Activated T-cell treated with anti-CD3 and anti-CD28 coated beads, Interleukin-2, amount 50 U/mL, for 72 hours (primary cell): ENCODE measurements at regions not wholly inside any gene's neighbourhood (a gene's known extent, or its start where the extent isn't known, plus 50 kb on each side); places are given as distances from the start of the nearest gene placed in this dataset.

Experiments
- ATAC-seq, 2 donors: fragments of 150-1000 bp; cut with Tn5 transposase; replicated peaks in 1 of 2; 2 replicates each; pipeline ENCODE4 v1.10.0; 2021; ENCODE audit warnings: moderate library complexity in 2 of 2, mild to moderate bottlenecking in 1 of 2
- DNase-seq, 2 donors: peaks; one replicate each; pipeline ENCODE4 v3.0.0; 2021 to 2022; ENCODE audit warnings: mixed read lengths in 1 of 2
- H3K27ac Mint-ChIP-seq: one replicate; pipeline ENCODE4 v1.8.0; 2022; ENCODE audit warnings: mild to moderate bottlenecking, moderate library complexity, mixed read lengths
- H3K27me3 Mint-ChIP-seq: one replicate; pipeline ENCODE4 v1.8.0; 2022; ENCODE audit warnings: low read depth, mixed read lengths
- H3K36me3 Mint-ChIP-seq, 2 donors: one replicate each; pipeline ENCODE4 v1.8.0; 2022; ENCODE audit warnings: mixed read lengths in 2 of 2, mild to moderate bottlenecking in 1 of 2; ENCODE audit not compliant: insufficient read depth in 2 of 2
- H3K4me1 Mint-ChIP-seq: one replicate; pipeline ENCODE4 v1.8.0; 2022; ENCODE audit warnings: low read depth, mixed read lengths
- H3K4me3 Mint-ChIP-seq, 2 donors: one replicate each; pipeline ENCODE4 v1.8.0; 2022; ENCODE audit warnings: mild to moderate bottlenecking in 2 of 2, mixed read lengths in 2 of 2, moderate library complexity in 2 of 2
- H3K9me3 Mint-ChIP-seq, 2 donors: one replicate each; pipeline ENCODE4 v1.8.0; 2022; ENCODE audit warnings: mixed read lengths in 2 of 2

- H3K27ac Mint-ChIP-seq, result no peak overlapping the region
Observed at GRCh38 chr11:19536131-19536530, 176.5 kb upstream of the NAV2 start.

GRCh38 chr11:19530505-19530904 is 182.1 kb upstream of the NAV2 start:
- ATAC-seq, result no peak
- Mint-ChIP-seq H3K27me3 (peaks cover 21% of the 10 kb centered on the region), H3K4me3 (no peak overlapping the region), H3K9me3 (peaks cover 0 to 5% of the 10 kb centered on the region in 2 donors), H3K27ac (no peak overlapping the region), H3K4me1 (no peaks in the 10 kb centered on the region), H3K36me3 (no peaks in the 10 kb centered on the region)
- no peak for DNase-seq

More at GRCh38 chr11:19536131-19536530, 176.5 kb upstream of the NAV2 start:
- ATAC-seq, result no peak
- no peak for DNase-seq
- no peaks in the 10 kb centered on the region for H3K36me3 Mint-ChIP-seq
- peaks cover 26% of the 10 kb centered on the region for H3K27me3 Mint-ChIP-seq
- no peaks in the 10 kb centered on the region for H3K4me1 Mint-ChIP-seq
- peaks cover 0 to 3% of the 10 kb centered on the region in 2 donors for H3K9me3 Mint-ChIP-seq
- H3K4me3 Mint-ChIP-seq, result no peak overlapping the region

- DNase-seq (no peak), ATAC-seq (no peak)
- peaks cover 14% of the 10 kb centered on the region for H3K27me3 Mint-ChIP-seq
- H3K4me1 Mint-ChIP-seq, result no peaks in the 10 kb centered on the region
- H3K4me3 Mint-ChIP-seq, result no peak overlapping the region
- no peak overlapping the region for H3K27ac Mint-ChIP-seq
- peaks cover 0 to 2% of the 10 kb centered on the region in 2 donors for H3K9me3 Mint-ChIP-seq
- no peaks in the 10 kb centered on the region for H3K36me3 Mint-ChIP-seq
Observed at GRCh38 chr11:19526119-19526518, 186.5 kb upstream of the NAV2 start.

GRCh38 chr11:19525714-19526113 is 186.9 kb upstream of the NAV2 start:
- Mint-ChIP-seq H3K27ac (no peak overlapping the region), H3K9me3 (peaks cover 0 to 2% of the 10 kb centered on the region in 2 donors), H3K27me3 (peaks cover 14% of the 10 kb centered on the region), H3K36me3 (no peaks in the 10 kb centered on the region), H3K4me3 (no peak overlapping the region), H3K4me1 (no peaks in the 10 kb centered on the region)
- no peak for ATAC-seq
- DNase-seq, result no peak

- ATAC-seq (no peak), DNase-seq (no peak)
- Mint-ChIP-seq H3K36me3 (no peaks in the 10 kb centered on the region), H3K27me3 (peaks cover 14% of the 10 kb centered on the region), H3K4me3 (no peak overlapping the region), H3K9me3 (peaks cover 0 to 2% of the 10 kb centered on the region in 2 donors), H3K27ac (no peak overlapping the region), H3K4me1 (no peaks in the 10 kb centered on the region)
Observed at GRCh38 chr11:19525276-19525675, 187.4 kb upstream of the NAV2 start.

GRCh38 chr11:19524171-19524671 is 188.4 kb upstream of the NAV2 start:
- Mint-ChIP-seq H3K4me3 (no peak overlapping the region), H3K9me3 (peaks cover 0 to 2% of the 10 kb centered on the region in 2 donors), H3K36me3 (no peaks in the 10 kb centered on the region), H3K4me1 (no peaks in the 10 kb centered on the region), H3K27me3 (peaks cover 14% of the 10 kb centered on the region), H3K27ac (no peak overlapping the region)
- DNase-seq (no peak), ATAC-seq (no peak)

GRCh38 chr11:19520681-19521080 is 192.0 kb upstream of the NAV2 start:
- ATAC-seq, result no peak
- H3K4me3 Mint-ChIP-seq, result no peak overlapping the region
- no peak overlapping the region for H3K27ac Mint-ChIP-seq
- H3K4me1 Mint-ChIP-seq, result no peaks in the 10 kb centered on the region
- no peak for DNase-seq
- no peaks in the 10 kb centered on the region for H3K9me3 Mint-ChIP-seq
- H3K27me3 Mint-ChIP-seq, result no peaks in the 10 kb centered on the region
- H3K36me3 Mint-ChIP-seq, result no peaks in the 10 kb centered on the region

- no peak overlapping the region for H3K27ac Mint-ChIP-seq
- no peaks in the 10 kb centered on the region for H3K9me3 Mint-ChIP-seq
- no peaks in the 10 kb centered on the region for H3K4me1 Mint-ChIP-seq
- no peaks in the 10 kb centered on the region for H3K27me3 Mint-ChIP-seq
- no peaks in the 10 kb centered on the region for H3K36me3 Mint-ChIP-seq
- H3K4me3 Mint-ChIP-seq, result no peak overlapping the region
- ATAC-seq (no peak), DNase-seq (no peak)
Observed at GRCh38 chr11:19519912-19520641, 192.6 kb upstream of the NAV2 start.

- ATAC-seq (no peak), DNase-seq (no peak)
- no peak overlapping the region for H3K27ac Mint-ChIP-seq
- no peaks in the 10 kb centered on the region for H3K9me3 Mint-ChIP-seq
- no peaks in the 10 kb centered on the region for H3K36me3 Mint-ChIP-seq
- no peak overlapping the region for H3K4me3 Mint-ChIP-seq
- H3K4me1 Mint-ChIP-seq, result no peaks in the 10 kb centered on the region
- H3K27me3 Mint-ChIP-seq, result no peaks in the 10 kb centered on the region
Observed at GRCh38 chr11:19519353-19519752, 193.3 kb upstream of the NAV2 start.

GRCh38 chr11:19513253-19513652 is 199.4 kb upstream of the NAV2 start:
- no peak overlapping the region for H3K4me3 Mint-ChIP-seq
- H3K4me1 Mint-ChIP-seq, result no peaks in the 10 kb centered on the region
- DNase-seq (no peak), ATAC-seq (no peak)
- H3K9me3 Mint-ChIP-seq, result no peaks in the 10 kb centered on the region
- H3K36me3 Mint-ChIP-seq, result no peaks in the 10 kb centered on the region
- no peak overlapping the region for H3K27ac Mint-ChIP-seq
- H3K27me3 Mint-ChIP-seq, result peaks cover 19% of the 10 kb centered on the region

GRCh38 chr11:19512618-19513017 is 200.0 kb upstream of the NAV2 start:
- Mint-ChIP-seq H3K36me3 (no peaks in the 10 kb centered on the region), H3K27ac (no peak overlapping the region), H3K9me3 (no peaks in the 10 kb centered on the region), H3K27me3 (peaks cover 19% of the 10 kb centered on the region), H3K4me1 (no peaks in the 10 kb centered on the region), H3K4me3 (no peak overlapping the region)
- ATAC-seq (no peak), DNase-seq (no peak)

GRCh38 chr11:19511413-19512183 is 201.0 kb upstream of the NAV2 start:
- no peak overlapping the region for H3K27ac Mint-ChIP-seq
- no peaks in the 10 kb centered on the region for H3K9me3 Mint-ChIP-seq
- no peaks in the 10 kb centered on the region for H3K4me1 Mint-ChIP-seq
- H3K36me3 Mint-ChIP-seq, result no peaks in the 10 kb centered on the region
- no peak for DNase-seq
- ATAC-seq, result no peak
- peaks cover 19% of the 10 kb centered on the region for H3K27me3 Mint-ChIP-seq
- no peak overlapping the region for H3K4me3 Mint-ChIP-seq

- H3K27me3 Mint-ChIP-seq, result peaks cover 19% of the 10 kb centered on the region
- H3K27ac Mint-ChIP-seq, result no peak overlapping the region
- no peaks in the 10 kb centered on the region for H3K9me3 Mint-ChIP-seq
- H3K4me3 Mint-ChIP-seq, result no peak overlapping the region
- H3K36me3 Mint-ChIP-seq, result no peaks in the 10 kb centered on the region
- ATAC-seq, result no peak
- no peak for DNase-seq
- no peaks in the 10 kb centered on the region for H3K4me1 Mint-ChIP-seq
Observed at GRCh38 chr11:19511066-19511412, 201.6 kb upstream of the NAV2 start.
